ENCODE measurements at regions not wholly inside any gene's neighbourhood (a gene's known extent, or its start where the extent isn't known, plus 50 kb on each side); places are given as distances from the start of the nearest gene placed in this dataset.
A peak's percentile ranks its signal among the peaks of the same experiment; 100 is the strongest.

- Histone ChIP-seq H4K20me1 (replicated peaks in 1 of 2; ENCODE audit: control insufficient read depth in 1 of 2, insufficient read depth in 2 of 2, low read length in 2 of 2) (no peaks in the 10 kb centered on the region), H3K79me1 (ENCODE audit: low read depth, low read length) (no peaks in the 10 kb centered on the region), H3K79me2 (ENCODE audit: control insufficient read depth in 1 of 2, insufficient read depth in 2 of 2, low read length in 2 of 2) (no peaks in the 10 kb centered on the region), H3K56ac (replicated peaks; ENCODE audit: insufficient read length, low read depth, low read length) (no peak overlapping the region), H2AFZ (ENCODE audit: low read length) (no peak overlapping the region), H3K23me2 (ENCODE audit: low read depth, low read length) (no peaks in the 10 kb centered on the region), H4K5ac (ENCODE audit: insufficient read length, low read depth, low read length) (no peak overlapping the region), H3K4me2 (ENCODE audit: insufficient read depth in 1 of 2, low read depth in 2 of 2, low read length in 2 of 2) (no peak overlapping the region), H3K36me3 (ENCODE audit: control insufficient read depth in 2 of 4, insufficient read depth in 4 of 4, low read length in 3 of 4) (no peaks in the 10 kb centered on the region; a peak in 1 of 8 replicates), H3K18ac (ENCODE audit: extremely low read depth, low read length) (no peak overlapping the region), H3K4me1 (replicated peaks in 1 of 4; ENCODE audit: control insufficient read depth in 3 of 4, insufficient read depth in 4 of 4, low read length in 3 of 4) (no peaks in the 10 kb centered on the region), H2BK120ac (replicated peaks; ENCODE audit: low read depth, low read length) (no peak overlapping the region), H2BK15ac (ENCODE audit: low read length) (no peak overlapping the region), H3K4me3 (ENCODE audit: extremely low read depth in 1 of 4, insufficient read depth in 2 of 4, low read depth in 3 of 4, low read length in 4 of 4) (no peak overlapping the region), H3K27me3 (replicated peaks in 1 of 4; ENCODE audit: control insufficient read depth in 3 of 4, extremely low read depth in 1 of 4, insufficient read depth in 3 of 4, low read length in 3 of 4) (no peaks in the 10 kb centered on the region), H3K14ac (ENCODE audit: insufficient read length) (no peak overlapping the region), H3K23ac (ENCODE audit: insufficient read length) (no peak overlapping the region), H2BK20ac (ENCODE audit: low read length) (no peak overlapping the region), H3K27ac (ENCODE audit: low read depth, low read length) (no peak overlapping the region), H3K9ac (replicated peaks in 1 of 4; ENCODE audit: extremely low read depth in 1 of 4, low read depth in 3 of 4, low read length in 3 of 4) (no peak overlapping the region), H4K91ac (replicated peaks; ENCODE audit: insufficient read length, low read length) (no peak overlapping the region), H3K4ac (replicated peaks; ENCODE audit: insufficient read length, low read depth, low read length) (no peak overlapping the region), H3K9me3 (ENCODE audit: insufficient read depth in 2 of 2, low read depth in 1 of 2, low read length in 1 of 2) (no peaks in the 10 kb centered on the region), H4K8ac (ENCODE audit: extremely low read depth, insufficient read depth, low read length) (no peak overlapping the region), H2BK5ac (ENCODE audit: low read depth, low read length) (no peak overlapping the region), H2BK12ac (ENCODE audit: low read depth, low read length) (no peak overlapping the region), H2AK5ac (ENCODE audit: low read depth, low read length) (no peak overlapping the region)
- DNase-seq (ENCODE audit: low read depth in 1 of 2, low spot score in 2 of 2) (no peak), FAIRE-seq (peak; percentile 78)
- ChIA-PET POLR2A (ENCODE audit: partially characterized antibody) (no interaction called here), CTCF (ENCODE audit: partially characterized antibody) (interaction anchor here (1.5 kb wide), 1 partner anchor 15 kb away, joined by 4 read pairs; no protein-coding TSS in a partner anchor)
- 91% methylated on average over 1 of the region's 1 CpG; no CpG with 5 or more reads in 1 of the 2 experiments for WGBS, 2 experiments (ENCODE audit: extremely low coverage in 1 of 2, insufficient coverage in 1 of 2, insufficient read length in 1 of 2, insufficient replicate concordance in 2 of 2, low coverage in 1 of 2, low lambda C conversion rate in 2 of 2, missing lambda C conversion rate in 1 of 2)
- peak; percentile 53 to 60 for TF ChIP-seq RAD21 (IDR thresholded peaks at IDR 0.05 in 1 of 2, conservative IDR thresholded peaks at IDR 0.05 in 1 of 2; ENCODE audit: low read depth in 2 of 2, low read length in 2 of 2)
- TF ChIP-seq POLR2A (IDR thresholded peaks at IDR 0.05; ENCODE audit: control extremely low read depth in 1 of 2, low read depth in 2 of 2, low read length in 2 of 2) = no peak
- no peak for TF ChIP-seq HDAC6 (IDR thresholded peaks at IDR 0.05; ENCODE audit: low read depth, low read length)
- peak; percentile 19 to 73 (median 36); a peak in 3 of 4 replicates for TF ChIP-seq CTCF (IDR thresholded peaks at IDR 0.05; ENCODE audit: control extremely low read depth in 1 of 3, insufficient read depth in 1 of 3, low read depth in 1 of 3, low read length in 3 of 3)
- TF ChIP-seq KDM4A (IDR thresholded peaks at IDR 0.05; ENCODE audit: low read depth, low read length, severe bottlenecking) = no peak
- TF ChIP-seq CBX8 (IDR thresholded peaks at IDR 0.05; ENCODE audit: borderline replicate concordance, low read depth, low read length) = no peak
- no peak for TF ChIP-seq RBBP5 (IDR thresholded peaks at IDR 0.05; ENCODE audit: borderline replicate concordance, low read depth, low read length)
These were observed 250.9 kb downstream of the PTH2R start for GRCh38 chr2:208657468-208657867.
